Effector memory CD8-positive, alpha-beta T cell (primary cell): ENCODE measurements at regions not wholly inside any gene's neighbourhood (a gene's known extent, or its start where the extent isn't known, plus 50 kb on each side); places are given as distances from the start of the nearest gene placed in this dataset.
"Not testable (repeated sequence)": the region's sequence is repeated elsewhere in the genome, so short reads cannot be mapped to it uniquely, and the experiment has no call there.

Experiments used
- ATAC-seq: fragments of 150-1000 bp; cut with Tn5 transposase; replicated peaks from 2 replicates; pipeline ENCODE4 v1.10.0; 2021; ENCODE audit warnings: mild to moderate bottlenecking, moderate library complexity
- DNase-seq, 3 experiments: peaks; one replicate each; pipeline ENCODE4 v3.0.0; 2021
- H3K27ac Mint-ChIP-seq, 2 donors: one replicate each; pipeline ENCODE4 v1.8.0; 2022; ENCODE audit warnings: mild to moderate bottlenecking in 2 of 2, mixed read lengths in 2 of 2, moderate library complexity in 2 of 2
- H3K27me3 Mint-ChIP-seq, 2 donors: one replicate each; pipeline ENCODE4 v1.8.0; 2022; ENCODE audit warnings: mixed read lengths in 2 of 2
- H3K36me3 Mint-ChIP-seq: one replicate; pipeline ENCODE4 v1.8.0; 2022; ENCODE audit warnings: mild to moderate bottlenecking, moderate library complexity, mixed read lengths; ENCODE audit not compliant: insufficient read depth
- H3K4me1 Mint-ChIP-seq, 2 donors: one replicate each; pipeline ENCODE4 v1.8.0; 2022; ENCODE audit warnings: low read depth in 2 of 2, mixed read lengths in 2 of 2
- H3K4me3 Mint-ChIP-seq, 2 donors: one replicate each; pipeline ENCODE4 v1.8.0; 2022; ENCODE audit warnings: mild to moderate bottlenecking in 2 of 2, mixed read lengths in 2 of 2, moderate library complexity in 2 of 2
- H3K9me3 Mint-ChIP-seq, 2 donors: one replicate each; pipeline ENCODE4 v1.8.0; 2022; ENCODE audit warnings: mixed read lengths in 2 of 2

DNA sequence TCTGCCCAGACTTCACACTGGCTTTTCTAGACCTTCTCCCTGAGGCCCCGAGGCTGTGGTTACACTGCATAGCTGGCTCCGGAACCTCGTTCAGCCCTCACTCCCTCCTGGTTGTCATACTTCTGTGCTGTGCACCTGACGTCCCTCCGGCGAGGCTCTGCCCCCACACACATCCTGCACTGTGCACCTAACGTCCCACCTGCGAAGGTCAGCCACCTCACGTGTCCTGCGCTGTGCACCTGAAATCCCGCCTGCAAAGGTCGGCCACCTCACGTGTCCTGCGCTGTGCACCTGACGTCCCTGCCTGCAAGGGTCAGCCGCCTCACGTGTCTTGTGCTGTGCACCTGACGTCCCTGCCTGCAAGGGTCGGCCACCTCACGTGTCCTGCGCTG is 111.0 kb upstream of the FRMD1 start:
- no peak for ATAC-seq
- Mint-ChIP-seq H3K27ac (no peak overlapping the region), H3K36me3 (no peaks in the 10 kb centered on the region), H3K4me1 (peaks cover 0 to 4% of the 10 kb centered on the region in 2 donors), H3K9me3 (no peaks in the 10 kb centered on the region), H3K4me3 (no peak overlapping the region), H3K27me3 (peaks cover 35 to 41% of the 10 kb centered on the region in 2 donors)
- no peak for DNase-seq

GRCh38 chr6:168189200-168190013 is 110.4 kb upstream of the FRMD1 start:
- peaks cover 32 to 35% of the 10 kb centered on the region in 2 donors for H3K27me3 Mint-ChIP-seq
- ATAC-seq (no peak), DNase-seq (no peak)
- H3K9me3 Mint-ChIP-seq: no peaks in the 10 kb centered on the region
- H3K4me1 Mint-ChIP-seq: no peaks in the 10 kb centered on the region
- no peak overlapping the region for H3K27ac Mint-ChIP-seq
- H3K36me3 Mint-ChIP-seq: no peaks in the 10 kb centered on the region
- no peak overlapping the region for H3K4me3 Mint-ChIP-seq

GRCh38 chr6:168188369-168189199 is 109.6 kb upstream of the FRMD1 start:
- Mint-ChIP-seq H3K9me3 (no peaks in the 10 kb centered on the region), H3K27me3 (peaks cover 31 to 32% of the 10 kb centered on the region in 2 donors), H3K4me1 (no peaks in the 10 kb centered on the region), H3K4me3 (no peak overlapping the region), H3K36me3 (no peaks in the 10 kb centered on the region), H3K27ac (peak overlapping the region in 1 of 2 donors; percentile 31)
- DNase-seq (no peak), ATAC-seq (no peak)

GRCh38 chr6:168186438-168186837 is 107.4 kb upstream of the FRMD1 start:
- no peaks in the 10 kb centered on the region for H3K9me3 Mint-ChIP-seq
- no peaks in the 10 kb centered on the region for H3K4me1 Mint-ChIP-seq
- no peak for ATAC-seq
- no peaks in the 10 kb centered on the region for H3K36me3 Mint-ChIP-seq
- no peak overlapping the region for H3K4me3 Mint-ChIP-seq
- H3K27me3 Mint-ChIP-seq: peaks cover 17 to 24% of the 10 kb centered on the region in 2 donors
- no peak for DNase-seq
- H3K27ac Mint-ChIP-seq: no peak overlapping the region

DNA sequence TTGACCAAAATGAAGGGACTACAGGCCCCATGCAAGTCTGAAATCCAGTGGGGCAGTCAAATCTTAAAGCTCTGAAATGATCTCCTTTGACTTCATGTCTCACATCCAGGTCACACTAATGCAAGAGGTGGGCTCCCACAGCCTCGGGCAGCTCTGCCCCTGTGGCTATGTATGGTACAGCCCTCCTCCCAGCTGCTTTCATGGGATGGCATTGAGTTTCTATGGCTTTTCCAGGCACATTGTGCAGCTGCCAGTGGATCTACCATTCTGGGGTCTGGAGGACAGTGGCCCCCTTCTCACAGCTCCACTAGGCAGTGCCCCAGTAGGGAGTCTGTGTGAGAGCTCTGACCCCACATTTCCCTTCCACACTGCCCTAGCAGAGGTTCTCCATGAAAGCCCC is 107.0 kb upstream of the FRMD1 start:
- not testable (repeated sequence) for H3K27ac Mint-ChIP-seq, H3K4me1 Mint-ChIP-seq, ATAC-seq, H3K36me3 Mint-ChIP-seq, DNase-seq, H3K4me3 Mint-ChIP-seq, H3K9me3 Mint-ChIP-seq
- peaks cover 12 to 22% of the 10 kb centered on the region in 2 donors for H3K27me3 Mint-ChIP-seq

DNA sequence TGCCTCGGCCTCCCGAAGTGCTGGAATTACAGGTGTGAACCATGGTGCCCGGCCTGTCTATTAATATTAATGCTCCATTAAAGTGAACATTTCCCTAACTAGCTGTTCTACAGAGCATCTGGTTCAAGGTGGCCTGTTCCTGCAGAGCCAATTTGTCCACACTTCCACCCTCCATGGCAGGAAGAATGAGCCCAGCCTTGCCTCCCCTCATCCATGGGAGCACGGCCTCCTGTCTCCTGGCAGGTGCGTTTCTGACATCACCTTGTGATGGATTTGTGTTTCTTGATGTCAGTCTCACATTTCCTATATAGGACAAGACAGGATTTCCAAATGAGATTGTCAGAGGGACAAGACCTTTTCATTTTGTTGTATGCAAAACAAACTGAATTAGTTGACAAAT is 105.7 kb upstream of the FRMD1 start:
- no peak for ATAC-seq
- H3K27me3 Mint-ChIP-seq: peaks cover 8 to 15% of the 10 kb centered on the region in 2 donors
- no peaks in the 10 kb centered on the region for H3K36me3 Mint-ChIP-seq
- H3K4me3 Mint-ChIP-seq: no peak overlapping the region
- no peaks in the 10 kb centered on the region for H3K4me1 Mint-ChIP-seq
- no peak overlapping the region for H3K27ac Mint-ChIP-seq
- no peak for DNase-seq
- no peaks in the 10 kb centered on the region for H3K9me3 Mint-ChIP-seq

DNA sequence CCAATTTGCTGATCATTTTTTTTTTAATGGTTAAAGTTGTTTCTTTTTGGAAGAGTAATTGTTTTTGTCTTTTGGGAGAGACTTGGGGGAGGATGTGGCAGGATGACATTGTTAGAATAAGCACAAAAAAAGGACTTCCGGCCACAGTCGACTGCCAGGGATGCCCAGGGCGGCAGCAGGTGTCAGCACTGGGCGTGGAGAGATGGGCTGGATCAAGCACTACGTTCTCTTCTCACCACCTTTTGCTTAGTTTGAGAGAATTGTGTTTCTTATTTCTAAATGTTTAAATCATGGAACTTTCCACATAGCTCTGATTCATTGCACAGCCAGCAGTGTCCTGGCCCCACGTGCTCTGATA is 104.6 kb upstream of the FRMD1 start:
- Mint-ChIP-seq H3K4me1 (no peaks in the 10 kb centered on the region), H3K4me3 (no peak overlapping the region), H3K27ac (no peak overlapping the region), H3K36me3 (no peaks in the 10 kb centered on the region), H3K9me3 (no peaks in the 10 kb centered on the region), H3K27me3 (peaks cover 19 to 26% of the 10 kb centered on the region in 2 donors)
- ATAC-seq (no peak), DNase-seq (no peak)

DNA sequence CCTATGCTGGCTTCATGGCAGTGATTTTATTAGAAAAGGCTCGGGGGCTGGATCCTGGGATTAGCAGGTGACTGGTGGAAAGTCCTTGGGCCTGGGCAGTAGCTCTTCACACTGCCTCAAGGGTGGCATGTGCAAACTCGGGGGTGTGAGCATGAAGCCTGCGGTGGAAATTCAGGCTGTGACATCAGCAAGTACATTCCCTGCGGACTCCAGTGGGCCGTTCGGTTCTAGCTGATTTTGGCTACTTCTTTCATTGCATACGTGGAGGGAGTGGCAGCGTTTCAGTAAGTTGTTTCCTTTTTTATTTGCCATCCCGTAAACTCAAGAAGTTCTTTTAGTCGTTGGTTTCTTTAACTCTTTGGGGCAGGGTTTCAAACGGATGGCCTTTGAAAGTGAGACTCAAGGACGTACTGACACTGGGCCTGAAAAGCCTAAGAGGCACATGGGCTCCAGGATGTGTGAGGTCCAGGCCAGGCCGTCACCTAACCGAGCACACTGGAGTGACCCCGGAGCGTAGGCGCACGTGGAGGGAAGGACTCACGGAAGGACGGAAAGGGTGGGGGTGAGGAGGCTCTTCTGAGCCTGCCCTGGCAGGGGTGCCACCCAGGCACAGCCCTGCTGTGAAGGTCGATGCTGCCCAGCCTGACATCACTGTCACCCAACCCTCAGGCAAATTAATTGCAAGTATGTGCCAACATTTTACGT is 104.0 kb upstream of the FRMD1 start:
- H3K4me1 Mint-ChIP-seq: no peaks in the 10 kb centered on the region
- H3K36me3 Mint-ChIP-seq: no peaks in the 10 kb centered on the region
- DNase-seq (no peak), ATAC-seq (no peak)
- H3K27ac Mint-ChIP-seq: no peak overlapping the region
- no peaks in the 10 kb centered on the region for H3K9me3 Mint-ChIP-seq
- peaks cover 19 to 27% of the 10 kb centered on the region in 2 donors for H3K27me3 Mint-ChIP-seq
- no peak overlapping the region for H3K4me3 Mint-ChIP-seq

- Mint-ChIP-seq H3K27ac (no peak overlapping the region), H3K4me3 (no peak overlapping the region), H3K9me3 (no peaks in the 10 kb centered on the region), H3K36me3 (no peaks in the 10 kb centered on the region), H3K4me1 (no peaks in the 10 kb centered on the region), H3K27me3 (peaks cover 19 to 27% of the 10 kb centered on the region in 2 donors)
- DNase-seq (no peak), ATAC-seq (no peak)
These were observed 103.4 kb upstream of the FRMD1 start for GRCh38 chr6:168182366-168182765.

GRCh38 chr6:168181876-168182275 is 102.9 kb upstream of the FRMD1 start:
- DNase-seq (no peak), ATAC-seq (no peak)
- H3K9me3 Mint-ChIP-seq: no peaks in the 10 kb centered on the region
- H3K4me1 Mint-ChIP-seq: no peaks in the 10 kb centered on the region
- H3K27ac Mint-ChIP-seq: no peak overlapping the region
- peaks cover 19 to 27% of the 10 kb centered on the region in 2 donors for H3K27me3 Mint-ChIP-seq
- no peak overlapping the region for H3K4me3 Mint-ChIP-seq
- H3K36me3 Mint-ChIP-seq: no peaks in the 10 kb centered on the region

- Mint-ChIP-seq H3K27me3 (peaks cover 19 to 27% of the 10 kb centered on the region in 2 donors), H3K9me3 (no peaks in the 10 kb centered on the region), H3K27ac (no peak overlapping the region), H3K36me3 (no peaks in the 10 kb centered on the region), H3K4me3 (no peak overlapping the region), H3K4me1 (no peaks in the 10 kb centered on the region)
- no peak for DNase-seq
- ATAC-seq: no peak
These were observed 102.3 kb upstream of the FRMD1 start for GRCh38 chr6:168181316-168181715.

DNA sequence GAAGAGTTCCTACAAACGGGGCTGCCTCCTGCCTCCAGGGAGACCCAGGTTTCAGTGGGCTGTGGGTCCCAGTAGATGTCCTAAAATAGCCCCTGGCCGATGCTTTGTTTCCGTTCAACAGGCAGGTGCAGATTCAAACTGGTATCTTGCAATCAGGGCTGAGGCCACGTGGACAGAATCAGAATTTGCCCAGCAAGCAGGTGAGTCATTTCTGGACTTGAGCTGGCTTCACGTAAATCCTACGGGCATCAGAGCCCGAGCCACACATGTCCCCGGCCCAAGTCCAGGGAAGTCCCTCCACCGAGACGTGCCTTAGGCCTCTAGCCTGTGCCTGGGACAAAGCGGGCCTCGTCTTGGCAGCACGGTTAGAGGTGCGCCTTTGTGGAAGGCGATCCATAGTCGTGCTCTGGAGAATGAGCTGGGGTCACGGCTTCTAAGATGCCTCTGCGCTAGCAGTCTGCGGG is 101.6 kb upstream of the FRMD1 start:
- ATAC-seq (no peak), DNase-seq (no peak)
- Mint-ChIP-seq H3K4me3 (no peak overlapping the region), H3K27me3 (peaks cover 19 to 27% of the 10 kb centered on the region in 2 donors), H3K9me3 (no peaks in the 10 kb centered on the region), H3K4me1 (no peaks in the 10 kb centered on the region), H3K27ac (no peak overlapping the region), H3K36me3 (no peaks in the 10 kb centered on the region)

DNA sequence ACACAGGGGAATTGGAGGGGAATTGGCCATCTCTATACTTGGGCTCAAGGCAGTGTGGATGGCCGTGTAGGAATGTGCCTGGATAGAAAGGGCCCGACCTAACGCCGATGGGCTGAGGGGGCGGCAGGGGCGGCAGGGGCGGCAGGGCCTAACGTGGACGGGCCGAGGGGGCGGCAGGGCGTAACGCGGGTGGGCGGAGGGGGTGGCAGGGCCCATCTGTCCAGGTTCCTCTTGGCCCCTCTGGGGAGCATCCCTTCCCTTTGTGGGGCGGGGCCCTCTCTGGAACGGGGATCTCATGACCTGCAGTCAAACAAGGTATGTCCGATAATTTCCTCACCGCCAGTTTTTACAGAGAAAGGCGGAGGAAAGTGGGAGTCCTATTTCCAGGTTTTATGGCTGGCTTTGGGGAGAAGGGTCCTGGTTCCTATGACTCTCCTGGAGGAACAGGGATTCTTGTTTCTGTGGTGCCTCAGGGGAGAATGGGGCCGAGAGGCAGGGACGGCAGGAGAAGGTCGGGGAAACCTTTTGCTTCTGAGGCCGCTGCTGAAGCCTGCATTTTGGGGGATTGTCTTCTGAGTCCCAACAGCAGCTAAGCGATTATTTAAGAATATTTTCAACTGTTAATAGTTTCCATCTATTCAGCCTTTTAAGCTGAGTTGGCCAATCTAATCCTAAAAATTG is 100.8 kb upstream of the FRMD1 start:
- no peaks in the 10 kb centered on the region for H3K9me3 Mint-ChIP-seq
- ATAC-seq: no peak
- no peak for DNase-seq
- H3K36me3 Mint-ChIP-seq: no peaks in the 10 kb centered on the region
- peaks cover 19 to 27% of the 10 kb centered on the region in 2 donors for H3K27me3 Mint-ChIP-seq
- no peaks in the 10 kb centered on the region for H3K4me1 Mint-ChIP-seq
- no peak overlapping the region for H3K4me3 Mint-ChIP-seq
- no peak overlapping the region for H3K27ac Mint-ChIP-seq
